ENCODE measurements at regions not wholly inside any gene's neighbourhood (a gene's known extent, or its start where the extent isn't known, plus 50 kb on each side); places are given as distances from the start of the nearest gene placed in this dataset.

DNA sequence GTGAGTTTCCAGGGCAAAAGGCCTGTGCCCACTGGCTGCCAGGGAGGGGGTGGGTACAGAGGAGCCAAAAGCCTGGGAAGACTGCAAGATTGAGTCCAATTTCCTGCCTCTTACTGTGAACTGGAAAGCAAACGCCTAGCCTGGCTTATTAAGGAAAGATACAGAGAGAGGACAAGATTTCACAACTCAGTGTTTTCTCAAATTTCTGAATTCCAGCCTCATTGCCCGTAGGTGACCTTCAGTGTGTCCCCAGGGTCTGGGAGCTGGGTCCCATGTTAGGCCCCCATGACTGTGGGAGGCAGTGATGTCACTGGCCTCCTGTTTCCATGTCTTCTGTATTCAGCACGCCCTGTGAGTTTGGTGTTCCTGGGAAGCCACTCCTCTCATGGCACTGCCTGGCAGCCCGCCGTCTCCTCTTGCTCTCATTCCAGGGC, 60.6 kb upstream of the PTPN3 start:
- BruUV-seq (replicated peaks): no TSS peak
- no peak overlapping the region for H2AFZ ChIP-seq (ENCODE audit: low read length)
- H3K9me3 ChIP-seq (ENCODE audit: low read length): no peaks in the 10 kb centered on the region
- CTCF ChIA-PET (ENCODE audit: unreplicated experiment): no interaction called here
- POLR2A ChIA-PET: no interaction called here
- H3K4me3 ChIP-seq (ENCODE audit: low read depth, low read length, poor library complexity, severe bottlenecking): no peak overlapping the region
- no peaks in the 10 kb centered on the region for H3K36me3 ChIP-seq (ENCODE audit: insufficient read depth, low read length)
- no peaks in the 10 kb centered on the region for H3K4me1 ChIP-seq (ENCODE audit: insufficient read depth, low read length, poor library complexity, severe bottlenecking)
- H4K20me1 ChIP-seq (ENCODE audit: insufficient read depth, low read length): no peaks in the 10 kb centered on the region
- no peak overlapping the region for H3K4me2 ChIP-seq (ENCODE audit: low read length)
- H3K27ac ChIP-seq (ENCODE audit: low read depth, low read length, poor library complexity, severe bottlenecking): no peak overlapping the region
- DNase-seq (ENCODE audit: low spot score): no peak
- TF ChIP-seq, protein P1, sequence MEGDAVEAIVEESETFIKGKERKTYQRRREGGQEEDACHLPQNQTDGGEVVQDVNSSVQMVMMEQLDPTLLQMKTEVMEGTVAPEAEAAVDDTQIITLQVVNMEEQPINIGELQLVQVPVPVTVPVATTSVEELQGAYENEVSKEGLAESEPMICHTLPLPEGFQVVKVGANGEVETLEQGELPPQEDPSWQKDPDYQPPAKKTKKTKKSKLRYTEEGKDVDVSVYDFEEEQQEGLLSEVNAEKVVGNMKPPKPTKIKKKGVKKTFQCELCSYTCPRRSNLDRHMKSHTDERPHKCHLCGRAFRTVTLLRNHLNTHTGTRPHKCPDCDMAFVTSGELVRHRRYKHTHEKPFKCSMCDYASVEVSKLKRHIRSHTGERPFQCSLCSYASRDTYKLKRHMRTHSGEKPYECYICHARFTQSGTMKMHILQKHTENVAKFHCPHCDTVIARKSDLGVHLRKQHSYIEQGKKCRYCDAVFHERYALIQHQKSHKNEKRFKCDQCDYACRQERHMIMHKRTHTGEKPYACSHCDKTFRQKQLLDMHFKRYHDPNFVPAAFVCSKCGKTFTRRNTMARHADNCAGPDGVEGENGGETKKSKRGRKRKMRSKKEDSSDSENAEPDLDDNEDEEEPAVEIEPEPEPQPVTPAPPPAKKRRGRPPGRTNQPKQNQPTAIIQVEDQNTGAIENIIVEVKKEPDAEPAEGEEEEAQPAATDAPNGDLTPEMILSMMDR (conservative IDR thresholded peaks at IDR 0.05; ENCODE audit: low read length): no peak
- no peak for TF ChIP-seq EZH2phosphoT487 (IDR thresholded peaks at IDR 0.05; ENCODE audit: borderline replicate concordance, low read depth, low read length)
- H3K9me2 ChIP-seq (ENCODE audit: insufficient read depth, low read length): no peaks in the 10 kb centered on the region
- H3K79me2 ChIP-seq (ENCODE audit: insufficient read depth, low read depth, low read length): no peaks in the 10 kb centered on the region
- intact Hi-C loops (cut with micrococcal nuclease; ENCODE audit: unreplicated experiment): no loop called here

DNA sequence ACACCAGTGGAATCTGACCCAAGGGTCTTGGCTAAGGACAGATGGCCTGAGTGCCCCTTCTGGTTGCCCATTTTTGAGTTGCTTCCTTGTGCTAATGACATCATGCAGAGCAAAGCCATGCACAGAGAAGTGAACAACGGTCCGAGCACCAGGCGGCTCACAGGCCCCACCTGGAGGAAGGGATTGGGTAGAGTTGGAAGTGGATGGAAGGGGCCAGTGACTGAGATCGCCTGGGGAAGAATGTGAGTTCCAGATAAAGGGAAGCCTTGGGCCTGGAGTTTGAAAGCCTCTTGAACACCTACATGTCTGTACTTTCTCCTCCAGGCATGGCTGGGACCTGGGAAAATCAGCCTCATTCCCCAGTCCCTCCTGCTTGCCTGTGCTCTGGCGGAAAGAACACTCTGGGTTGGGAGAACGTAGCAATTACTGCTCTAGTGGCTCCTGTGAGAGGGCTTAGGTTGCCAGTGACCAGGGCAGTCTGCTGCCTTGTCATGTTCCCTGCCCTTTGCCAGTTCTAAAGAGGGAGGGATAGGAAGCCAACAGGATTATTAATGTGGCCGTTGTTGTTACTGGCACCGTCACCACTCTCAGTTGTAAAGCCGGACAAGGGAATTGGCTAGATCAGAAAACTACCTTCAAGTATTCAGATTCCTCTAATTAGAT, 62.5 kb upstream of the PTPN3 start:
- Histone ChIP-seq H3K4me3 (ENCODE audit: low read depth, low read length, poor library complexity, severe bottlenecking) (no peak overlapping the region), H3K4me2 (ENCODE audit: low read length) (no peak overlapping the region), H2AFZ (ENCODE audit: low read length) (no peak overlapping the region), H3K79me2 (ENCODE audit: insufficient read depth, low read depth, low read length) (no peaks in the 10 kb centered on the region), H4K20me1 (ENCODE audit: insufficient read depth, low read length) (no peaks in the 10 kb centered on the region), H3K36me3 (ENCODE audit: insufficient read depth, low read length) (no peaks in the 10 kb centered on the region), H3K4me1 (ENCODE audit: insufficient read depth, low read length, poor library complexity, severe bottlenecking) (no peaks in the 10 kb centered on the region), H3K27ac (ENCODE audit: low read depth, low read length, poor library complexity, severe bottlenecking) (no peak overlapping the region), H3K9me2 (ENCODE audit: insufficient read depth, low read length) (no peaks in the 10 kb centered on the region), H3K9me3 (ENCODE audit: low read length) (no peaks in the 10 kb centered on the region)
- ChIA-PET CTCF (ENCODE audit: unreplicated experiment) (no interaction called here), POLR2A (no interaction called here)
- no peak for DNase-seq (ENCODE audit: low spot score)
- TF ChIP-seq EZH2phosphoT487 (IDR thresholded peaks at IDR 0.05; ENCODE audit: borderline replicate concordance, low read depth, low read length): no peak
- TF ChIP-seq, protein P1 (conservative IDR thresholded peaks at IDR 0.05; ENCODE audit: low read length): no peak
- BruUV-seq (replicated peaks): no TSS peak
- intact Hi-C loops (cut with micrococcal nuclease; ENCODE audit: unreplicated experiment): no loop called here

DNA sequence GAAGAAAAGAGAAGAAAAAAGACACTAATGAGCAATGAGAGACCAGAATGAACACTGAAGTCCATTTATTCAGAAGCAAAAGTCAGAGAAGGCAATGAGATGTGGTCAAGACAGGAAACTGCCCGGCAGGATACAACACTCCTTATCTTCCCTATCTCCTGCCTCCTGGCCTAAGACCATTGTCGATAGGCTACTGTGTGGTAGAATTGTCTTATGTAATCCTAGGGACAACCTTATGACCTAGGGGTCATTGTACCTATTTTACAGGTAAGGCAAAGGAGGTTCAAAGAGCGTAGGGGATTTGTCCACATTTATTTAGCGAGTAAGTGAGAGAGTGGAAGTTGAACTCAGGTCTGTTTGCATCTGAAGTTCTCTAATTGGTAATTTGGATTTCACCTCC, 63.0 kb upstream of the PTPN3 start:
- Histone ChIP-seq H3K36me3 (ENCODE audit: insufficient read depth, low read length) (no peaks in the 10 kb centered on the region), H3K9me3 (ENCODE audit: low read length) (no peaks in the 10 kb centered on the region), H2AFZ (ENCODE audit: low read length) (no peak overlapping the region), H3K79me2 (ENCODE audit: insufficient read depth, low read depth, low read length) (no peaks in the 10 kb centered on the region), H3K4me2 (ENCODE audit: low read length) (no peak overlapping the region), H3K4me1 (ENCODE audit: insufficient read depth, low read length, poor library complexity, severe bottlenecking) (no peaks in the 10 kb centered on the region), H3K9me2 (ENCODE audit: insufficient read depth, low read length) (no peaks in the 10 kb centered on the region), H3K27ac (ENCODE audit: low read depth, low read length, poor library complexity, severe bottlenecking) (no peak overlapping the region), H4K20me1 (ENCODE audit: insufficient read depth, low read length) (no peaks in the 10 kb centered on the region), H3K4me3 (ENCODE audit: low read depth, low read length, poor library complexity, severe bottlenecking) (no peak overlapping the region)
- no TSS peak for BruUV-seq (replicated peaks)
- intact Hi-C loops (cut with micrococcal nuclease; ENCODE audit: unreplicated experiment): no loop called here
- TF ChIP-seq EZH2phosphoT487 (IDR thresholded peaks at IDR 0.05; ENCODE audit: borderline replicate concordance, low read depth, low read length): no peak
- TF ChIP-seq, protein P1 (conservative IDR thresholded peaks at IDR 0.05; ENCODE audit: low read length): no peak
- POLR2A ChIA-PET: no interaction called here
- no peak for DNase-seq (ENCODE audit: low spot score)
- CTCF ChIA-PET (ENCODE audit: unreplicated experiment): no interaction called here
